Ecto neural progenitor cell (in vitro differentiated cells): ENCODE measurements at regions not wholly inside any gene's neighbourhood (a gene's known extent, or its start where the extent isn't known, plus 50 kb on each side); places are given as distances from the start of the nearest gene placed in this dataset.

Source experiments
- DNase-seq: peaks from one replicate; pipeline ENCODE4 v3.0.0-alpha.2; 2018; ENCODE audit warnings: low spot score

- DNase-seq = no peak
Measured at GRCh38 chr12:98220636-98221035, 294.8 kb upstream of the TMPO start.

DNA sequence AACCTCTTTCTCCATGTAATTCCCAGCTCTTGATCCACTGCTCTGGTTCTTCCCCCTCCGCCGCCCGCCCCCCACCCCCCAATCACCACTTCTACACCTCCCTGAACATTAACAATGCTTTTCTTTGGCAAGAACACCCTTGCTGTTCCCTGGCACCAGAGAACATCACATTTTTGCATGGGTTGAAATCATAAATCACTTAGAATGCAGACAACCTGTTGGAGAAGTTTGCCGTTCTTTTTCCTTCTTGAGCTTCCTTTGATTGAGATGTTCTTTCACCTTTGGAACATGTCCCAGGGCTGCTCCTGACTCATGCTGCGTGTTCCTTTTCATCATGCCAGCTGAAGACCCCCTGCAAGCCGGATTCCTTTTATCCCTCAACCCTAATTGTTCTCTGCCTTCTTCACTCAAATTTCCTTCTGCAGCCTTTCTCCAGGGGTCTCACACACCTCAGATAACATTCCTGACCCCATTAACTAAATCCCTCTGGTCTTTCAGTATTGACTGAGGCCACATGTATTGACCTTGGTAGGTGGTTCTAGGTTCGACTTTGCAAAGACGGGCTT is 294.1 kb upstream of the TMPO start:
- no peak for DNase-seq

- DNase-seq = no peak
Measured at GRCh38 chr12:98222135-98222534, 293.3 kb upstream of the TMPO start.

GRCh38 chr12:98224584-98225221 is 290.7 kb upstream of the TMPO start:
- DNase-seq = no peak

DNA sequence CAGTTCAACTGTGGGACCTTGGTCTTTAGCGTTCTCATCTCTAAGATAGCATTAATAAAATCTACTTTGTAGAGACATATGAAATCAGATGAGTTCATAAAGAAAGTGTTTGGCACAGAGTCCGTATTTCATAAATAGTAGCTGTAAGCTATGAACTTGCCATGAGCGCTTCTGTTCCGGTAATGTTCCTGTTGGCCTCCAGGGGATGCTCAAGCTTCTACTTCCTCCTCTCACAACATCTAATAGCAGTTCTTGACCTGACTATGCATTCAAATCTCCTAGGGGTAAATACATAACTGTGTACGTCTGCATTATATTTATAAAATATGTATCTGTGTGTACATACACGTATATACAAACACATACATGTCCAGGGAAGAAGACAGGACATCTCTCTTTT is 288.2 kb upstream of the TMPO start:
- DNase-seq = no peak

DNA sequence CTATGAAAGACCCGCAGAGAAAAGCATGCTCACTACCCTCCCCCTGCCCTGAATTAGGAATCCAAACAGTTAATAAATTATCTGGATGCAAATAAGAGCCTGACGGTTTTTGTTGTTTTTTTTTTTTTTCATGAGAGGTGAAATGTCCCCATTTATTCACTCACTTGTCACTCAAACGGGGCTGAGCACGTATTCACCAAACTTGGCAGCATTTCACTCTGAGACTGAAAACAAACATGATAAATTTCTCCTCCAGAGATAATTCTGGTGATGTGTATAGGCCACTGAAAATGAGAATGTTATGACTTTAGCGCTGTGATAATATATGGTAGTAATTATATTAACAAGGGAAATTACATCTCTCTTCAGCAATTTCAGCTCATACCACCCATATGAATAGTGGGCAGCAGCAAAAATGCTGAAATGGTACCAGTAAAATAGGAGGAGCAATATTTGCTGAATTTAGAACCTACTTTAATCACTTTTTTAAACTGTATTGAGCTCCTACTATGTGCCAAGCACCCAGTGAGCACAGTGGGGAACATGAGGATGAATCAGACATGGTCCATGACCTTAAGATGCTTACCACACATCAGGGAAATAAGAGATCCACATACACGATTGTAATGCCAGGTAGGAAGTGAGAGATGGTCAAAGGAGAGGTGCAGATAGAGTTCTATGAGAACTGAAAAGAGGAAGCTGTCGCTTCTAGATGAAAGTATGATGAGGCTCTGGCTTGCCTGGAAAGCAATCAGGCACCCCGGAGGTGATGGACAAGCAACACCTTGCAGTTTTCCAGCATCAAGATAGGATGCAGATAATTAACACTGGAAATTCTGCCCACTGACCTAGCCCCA is 286.5 kb upstream of the TMPO start:
- no peak for DNase-seq

DNA sequence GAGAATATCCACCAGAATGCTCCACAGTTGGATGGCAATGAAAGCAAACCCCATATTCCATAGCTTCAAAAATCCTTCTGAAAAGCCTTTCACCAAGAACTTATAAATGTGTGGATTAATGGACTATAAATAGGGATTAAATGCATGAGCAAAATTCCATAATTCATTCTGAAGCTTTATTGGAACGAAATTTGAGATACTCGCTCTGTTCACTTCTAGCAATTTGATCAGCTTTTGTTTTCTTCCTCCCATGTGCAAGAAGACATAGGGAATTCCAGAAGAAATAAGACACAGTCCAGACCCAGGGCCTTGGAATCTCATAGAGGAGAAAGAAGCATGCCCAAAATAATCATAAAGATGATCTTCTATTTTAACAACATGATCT is 285.9 kb upstream of the TMPO start:
- DNase-seq = no peak

DNA sequence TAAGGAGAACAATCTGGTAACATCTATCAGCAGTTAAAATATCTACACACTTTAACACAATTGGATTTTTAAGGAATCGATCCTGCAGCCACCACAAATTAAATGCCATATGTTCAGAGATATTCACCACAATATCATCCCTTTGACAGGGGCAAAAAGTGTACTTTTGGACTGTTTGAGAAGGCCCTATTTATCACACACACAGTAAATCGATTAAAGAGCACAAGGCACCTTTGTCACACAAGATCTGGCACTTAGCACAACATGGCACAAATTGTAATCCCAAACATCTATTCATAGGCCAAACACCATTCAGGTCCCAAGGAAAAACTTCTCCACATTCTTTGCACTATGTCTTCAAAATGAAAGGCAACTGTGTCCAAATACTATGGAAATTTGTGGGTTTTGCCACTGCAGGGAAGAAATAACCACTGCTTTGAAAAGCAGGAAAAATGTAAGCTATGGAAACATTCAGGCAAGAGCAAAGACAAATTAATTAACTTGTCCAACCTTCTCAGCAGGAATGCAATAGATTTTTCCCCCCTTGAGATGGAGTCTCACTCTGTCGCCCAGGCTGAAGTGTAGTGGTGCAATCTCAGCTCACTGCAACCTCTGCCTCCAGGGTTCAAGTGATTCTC is 282.5 kb upstream of the TMPO start:
- DNase-seq = no peak

DNA sequence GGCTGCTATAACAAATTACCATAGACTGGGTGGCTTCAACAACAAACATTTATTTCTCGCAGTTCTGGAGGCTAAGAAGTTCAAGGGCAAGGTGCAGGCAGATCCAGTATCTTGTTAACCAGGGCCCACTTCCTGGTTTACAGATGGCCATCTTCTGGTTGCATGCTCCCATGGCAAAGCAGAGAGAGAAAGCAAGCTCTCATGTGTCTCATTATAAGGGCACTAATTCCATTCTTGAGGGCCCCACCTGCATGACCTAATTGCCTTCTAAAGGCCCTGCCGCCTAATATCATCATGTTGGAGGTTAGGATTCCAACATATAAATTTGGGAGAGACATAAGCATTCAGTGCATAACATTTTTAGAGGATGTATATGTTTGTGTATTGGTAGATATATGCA is 280.1 kb upstream of the TMPO start:
- DNase-seq = no peak

DNA sequence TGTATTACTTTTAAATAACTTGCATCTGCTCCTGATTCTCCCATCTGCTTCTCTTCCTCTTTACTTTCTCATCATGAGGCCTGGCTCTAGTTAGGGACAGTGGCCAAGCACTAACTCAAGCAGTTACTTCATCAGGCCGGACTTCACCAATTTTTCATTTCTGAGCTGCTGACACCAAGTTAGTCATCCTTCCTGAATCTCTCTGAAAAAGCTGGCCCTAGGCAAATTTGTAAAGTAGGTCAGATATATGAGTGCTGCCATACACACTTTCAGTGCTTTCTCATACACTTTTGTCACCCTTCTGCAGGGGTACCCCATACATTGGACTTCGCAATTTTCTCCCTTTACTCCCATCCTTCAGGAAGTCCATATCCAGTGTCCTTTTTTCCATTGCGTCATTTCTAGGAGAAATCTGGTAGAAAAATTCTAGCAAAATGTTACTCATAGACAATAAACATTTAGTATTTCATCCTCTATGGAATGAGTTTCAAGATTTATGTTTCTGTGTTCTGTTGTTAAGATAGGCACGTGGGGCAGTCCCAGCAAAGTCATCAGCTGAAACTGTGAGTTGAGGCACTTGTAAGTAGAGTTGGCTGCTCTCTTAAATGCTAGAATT is 276.8 kb upstream of the TMPO start:
- no peak for DNase-seq

GRCh38 chr12:98243190-98243589 is 272.2 kb upstream of the TMPO start:
- DNase-seq = no peak

- no peak for DNase-seq
Measured at GRCh38 chr12:98244136-98244535, 271.3 kb upstream of the TMPO start.

DNA sequence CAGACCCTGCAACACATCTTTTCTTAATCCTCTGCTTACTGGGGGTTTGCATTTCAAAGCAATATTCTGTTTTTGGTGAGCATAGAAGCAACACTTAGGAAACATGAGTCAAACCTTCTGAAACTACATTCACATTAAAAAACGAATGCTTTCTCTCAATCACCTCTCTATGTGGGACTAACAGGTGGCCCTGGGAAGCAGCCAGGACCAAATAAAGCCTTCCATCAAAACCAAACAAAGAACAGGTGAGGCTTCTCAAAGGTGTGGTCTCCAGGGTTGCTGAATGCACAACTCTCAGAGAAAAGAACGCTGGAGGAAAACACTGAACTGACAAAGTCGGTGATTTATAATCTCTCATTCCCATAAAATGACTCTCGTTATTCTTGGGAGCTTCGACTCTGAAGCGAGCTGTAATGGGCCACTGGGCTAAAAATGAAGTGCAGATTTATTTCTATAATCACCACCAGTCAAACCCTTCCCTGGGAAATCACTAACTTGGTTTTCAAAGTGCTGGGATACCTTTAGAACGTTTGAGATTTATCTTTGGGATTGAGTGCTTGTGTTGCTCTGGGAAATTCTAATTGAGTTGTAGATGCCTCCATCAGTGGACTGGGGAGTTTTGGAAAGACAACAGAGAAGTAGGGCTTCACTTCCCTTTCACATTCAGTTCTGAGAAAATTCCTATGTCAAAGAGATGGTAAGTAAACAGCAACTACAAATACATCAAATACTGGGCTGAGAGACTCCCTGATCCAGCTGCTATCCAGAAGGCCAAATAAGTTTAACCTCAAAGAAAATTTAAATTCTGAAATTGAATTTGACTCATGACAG is 262.0 kb upstream of the TMPO start:
- DNase-seq = no peak

- no peak for DNase-seq
Measured at GRCh38 chr12:98256830-98257229, 258.6 kb upstream of the TMPO start.

GRCh38 chr12:98259693-98260092 is 255.7 kb upstream of the TMPO start:
- DNase-seq = no peak

GRCh38 chr12:98260276-98260675 is 255.1 kb upstream of the TMPO start:
- no peak for DNase-seq

DNA sequence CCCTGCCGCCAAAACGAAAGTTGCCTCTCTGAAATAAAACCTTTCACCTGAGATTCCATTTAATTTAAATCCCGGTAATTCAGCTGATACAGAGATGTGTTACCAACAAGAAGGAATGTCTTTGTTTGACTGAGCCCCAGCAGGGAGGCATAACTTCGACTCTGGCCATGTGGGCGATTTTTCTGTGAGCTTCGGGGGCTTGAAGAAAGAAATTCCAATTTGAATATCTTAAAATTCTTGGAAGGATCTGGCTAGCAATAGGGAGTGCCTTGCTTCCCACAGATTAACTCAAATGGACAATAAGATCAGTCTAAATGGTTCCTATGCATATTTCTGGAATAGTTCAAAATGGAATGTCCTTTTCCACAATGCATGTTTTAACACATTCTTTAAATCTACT is 252.5 kb upstream of the TMPO start:
- no peak for DNase-seq

- DNase-seq = no peak
Measured at GRCh38 chr12:98274430-98275130, 240.8 kb upstream of the TMPO start.

GRCh38 chr12:98275131-98275475 is 240.3 kb upstream of the TMPO start:
- no peak for DNase-seq

- no peak for DNase-seq
Measured at GRCh38 chr12:98280152-98280551, 235.2 kb upstream of the TMPO start.

GRCh38 chr12:98280621-98281020 is 234.8 kb upstream of the TMPO start:
- no peak for DNase-seq
